OCI-LY7 (cell line): ENCODE measurements at regions not wholly inside any gene's neighbourhood (a gene's known extent, or its start where the extent isn't known, plus 50 kb on each side); places are given as distances from the start of the nearest gene placed in this dataset.

Source experiments
- CTCF ChIP-seq: fragments of 200-600 bp; sonication (generic); conservative IDR thresholded peaks from 2 replicates; pipeline ENCODE4 v1.5.1; 2014; ENCODE audit warnings: mild to moderate bottlenecking, antibody characterized with exemption, low read length, moderate library complexity, mixed read lengths
- EZH2phosphoT487 ChIP-seq: fragments of 200-600 bp; sonication (generic); IDR thresholded peaks from 2 replicates; pipeline ENCODE4 v1.6.1; 2018; ENCODE audit warnings: low read depth, borderline replicate concordance, mild to moderate bottlenecking, mixed run types, antibody characterized with exemption, low read length, moderate library complexity, mixed read lengths

GRCh38 chr3:72203613-72204349 is 418.8 kb upstream of the PROK2 start:
- no peak for TF ChIP-seq CTCF
- TF ChIP-seq EZH2phosphoT487, result no peak
